GM19468 (cell line): ENCODE measurements at regions not wholly inside any gene's neighbourhood (a gene's known extent, or its start where the extent isn't known, plus 50 kb on each side); places are given as distances from the start of the nearest gene placed in this dataset.
"Not testable (repeated sequence)": the region's sequence is repeated elsewhere in the genome, so short reads cannot be mapped to it uniquely, and the experiment has no call there.

ENCODE experiments used
- ATAC-seq: cut with Tn5 transposase; IDR thresholded peaks from one replicate; pipeline ENCODE4 v1.9.1; 2021; ENCODE audit warnings: mild to moderate bottlenecking, moderate library complexity, moderate number of reproducible peaks; ENCODE audit not compliant: unreplicated experiment; ENCODE audit errors: extremely low read depth

GRCh38 chr6:141800973-141801372 lies 331.8 kb upstream of the GJE1 start:
- ATAC-seq, result not testable (repeated sequence)

GRCh38 chr6:141790921-141791320 lies 341.8 kb upstream of the GJE1 start:
- no peak for ATAC-seq

GRCh38 chr6:141788096-141788495 lies 344.6 kb upstream of the GJE1 start:
- ATAC-seq, result no peak

GRCh38 chr6:141783585-141783984 lies 349.1 kb upstream of the GJE1 start:
- no peak for ATAC-seq

GRCh38 chr6:141780296-141780695 lies 352.4 kb upstream of the GJE1 start:
- ATAC-seq, result no peak

- ATAC-seq, result no peak
Measured at GRCh38 chr6:141764388-141764787, 368.3 kb upstream of the GJE1 start.

GRCh38 chr6:141758430-141758829 lies 374.3 kb upstream of the GJE1 start:
- ATAC-seq, result no peak

- no peak for ATAC-seq
Measured at GRCh38 chr6:141753180-141753579, 379.5 kb upstream of the GJE1 start.

- ATAC-seq, result no peak
Measured at GRCh38 chr6:141752677-141753076, 380.0 kb upstream of the GJE1 start.

- not testable (repeated sequence) for ATAC-seq
Measured at GRCh38 chr6:141746324-141746723, 386.4 kb upstream of the GJE1 start.

- ATAC-seq, result no peak
Measured at GRCh38 chr6:141744971-141745370, 387.8 kb upstream of the GJE1 start.

GRCh38 chr6:141744194-141744925 lies 388.4 kb upstream of the GJE1 start:
- ATAC-seq, result no peak

- ATAC-seq, result no peak
Measured at GRCh38 chr6:141736104-141736503, 396.6 kb upstream of the GJE1 start.

- ATAC-seq, result no peak
Measured at GRCh38 chr6:141735126-141735525, 397.6 kb upstream of the GJE1 start.

GRCh38 chr6:141734071-141734840 lies 398.5 kb upstream of the GJE1 start:
- no peak for ATAC-seq

GRCh38 chr6:141729146-141729545 lies 403.6 kb upstream of the GJE1 start:
- ATAC-seq, result no peak

GRCh38 chr6:141728330-141728729 lies 404.4 kb upstream of the GJE1 start:
- no peak for ATAC-seq

- no peak for ATAC-seq
Measured at GRCh38 chr6:141726248-141726647, 406.5 kb upstream of the GJE1 start.

- no peak for ATAC-seq
Measured at GRCh38 chr6:141724731-141725130, 408.0 kb upstream of the GJE1 start.

- no peak for ATAC-seq
Measured at GRCh38 chr6:141719476-141719875, 413.2 kb upstream of the GJE1 start.

- no peak for ATAC-seq
Measured at GRCh38 chr6:141705431-141705830, 427.3 kb upstream of the GJE1 start.

- no peak for ATAC-seq
Measured at GRCh38 chr6:141704151-141704550, 428.6 kb upstream of the GJE1 start.
